SK-N-SH treated with all-trans-retinoic acid at 6 μM for 48 hours (cell line): ENCODE measurements at regions not wholly inside any gene's neighbourhood (a gene's known extent, or its start where the extent isn't known, plus 50 kb on each side); places are given as distances from the start of the nearest gene placed in this dataset.

Experiments
- PATZ1 ChIP-seq: fragments of 250-450 bp; sonication (Bioruptor Pico); IDR thresholded peaks from 2 replicates; pipeline ENCODE4 v1.8.0; 2020; ENCODE audit warnings: mild to moderate bottlenecking, moderate library complexity, borderline replicate concordance
- RARB ChIP-seq: fragments of 250-450 bp; sonication (Bioruptor Pico); IDR thresholded peaks from 2 replicates; pipeline ENCODE4 v1.8.0; 2021; ENCODE audit warnings: mild to moderate bottlenecking, moderate library complexity

- TF ChIP-seq RARB (CRISPR knock-in tag) (no peak), PATZ1 (no peak)
These were observed 159.7 kb upstream of the CXADR start for GRCh38 chr21:17352996-17353655.
